ENCODE measurements at regions not wholly inside any gene's neighbourhood (a gene's known extent, or its start where the extent isn't known, plus 50 kb on each side); places are given as distances from the start of the nearest gene placed in this dataset.
"Not testable (repeated sequence)": the region's sequence is repeated elsewhere in the genome, so short reads cannot be mapped to it uniquely, and the experiment has no call there.

- peaks cover 8% of the 10 kb centered on the region for H3K9me3 Mint-ChIP-seq
- no peak for DNase-seq (ENCODE audit: low spot score in 2 of 2)
- H3K4me3 Mint-ChIP-seq: no peak overlapping the region
- H3K4me1 Mint-ChIP-seq: no peaks in the 10 kb centered on the region
- H3K36me3 Mint-ChIP-seq: no peaks in the 10 kb centered on the region
- ATAC-seq: no peak
- H3K27ac Mint-ChIP-seq: no peak overlapping the region
These were observed 236.0 kb upstream of the STXBP5 start for GRCh38 chr6:146968041-146968760.

- H3K4me3 Mint-ChIP-seq: no peak overlapping the region
These were observed 231.7 kb upstream of the STXBP5 start for GRCh38 chr6:146972546-146972945.

GRCh38 chr6:146974351-146974750, 229.9 kb upstream of the STXBP5 start:
- H3K9me3 Mint-ChIP-seq: no peaks in the 10 kb centered on the region
- no peak overlapping the region for H3K4me3 Mint-ChIP-seq
- H3K4me1 Mint-ChIP-seq: no peaks in the 10 kb centered on the region
- no peak for DNase-seq (ENCODE audit: low spot score in 2 of 2)
- H3K27ac Mint-ChIP-seq: no peak overlapping the region
- ATAC-seq: no peak
- no peaks in the 10 kb centered on the region for H3K36me3 Mint-ChIP-seq

More at GRCh38 chr6:146972546-146972945, 231.7 kb upstream of the STXBP5 start:
- no peak for ATAC-seq
- Mint-ChIP-seq H3K4me1 (no peaks in the 10 kb centered on the region), H3K36me3 (no peaks in the 10 kb centered on the region), H3K9me3 (no peaks in the 10 kb centered on the region), H3K27ac (no peak overlapping the region)
- no peak for DNase-seq (ENCODE audit: low spot score in 2 of 2)

- H3K4me3 Mint-ChIP-seq: no peak overlapping the region
- ATAC-seq: no peak
- no peak overlapping the region for H3K27ac Mint-ChIP-seq
These were observed 229.1 kb upstream of the STXBP5 start for GRCh38 chr6:146975093-146975492.

GRCh38 chr6:146980900-146981329, 223.3 kb upstream of the STXBP5 start:
- H3K27ac Mint-ChIP-seq: no peak overlapping the region

More at GRCh38 chr6:146975093-146975492, 229.1 kb upstream of the STXBP5 start:
- Mint-ChIP-seq H3K36me3 (no peaks in the 10 kb centered on the region), H3K9me3 (no peaks in the 10 kb centered on the region), H3K4me1 (no peaks in the 10 kb centered on the region)
- no peak for DNase-seq (ENCODE audit: low spot score in 2 of 2)

GRCh38 chr6:146981981-146982380, 222.2 kb upstream of the STXBP5 start:
- H3K36me3 Mint-ChIP-seq: no peaks in the 10 kb centered on the region
- H3K27ac Mint-ChIP-seq: no peak overlapping the region
- ATAC-seq: no peak
- no peaks in the 10 kb centered on the region for H3K4me1 Mint-ChIP-seq
- no peaks in the 10 kb centered on the region for H3K9me3 Mint-ChIP-seq
- no peak for DNase-seq (ENCODE audit: low spot score in 2 of 2)
- no peak overlapping the region for H3K4me3 Mint-ChIP-seq

More at GRCh38 chr6:146980900-146981329, 223.3 kb upstream of the STXBP5 start:
- Mint-ChIP-seq H3K36me3 (no peaks in the 10 kb centered on the region), H3K9me3 (no peaks in the 10 kb centered on the region), H3K4me3 (no peak overlapping the region), H3K4me1 (no peaks in the 10 kb centered on the region)
- no peak for DNase-seq (ENCODE audit: low spot score in 2 of 2)
- ATAC-seq: no peak

GRCh38 chr6:146984251-146984924, 219.8 kb upstream of the STXBP5 start:
- ATAC-seq (no peak), DNase-seq (ENCODE audit: low spot score in 2 of 2) (no peak)
- no peaks in the 10 kb centered on the region for H3K36me3 Mint-ChIP-seq
- no peaks in the 10 kb centered on the region for H3K9me3 Mint-ChIP-seq
- H3K4me1 Mint-ChIP-seq: no peaks in the 10 kb centered on the region
- H3K4me3 Mint-ChIP-seq: no peak overlapping the region
- H3K27ac Mint-ChIP-seq: no peak overlapping the region

- DNase-seq (ENCODE audit: low spot score in 2 of 2): no peak
- H3K27ac Mint-ChIP-seq: no peak overlapping the region
- no peak for ATAC-seq
These were observed 219.1 kb upstream of the STXBP5 start for GRCh38 chr6:146985111-146985510.

GRCh38 chr6:146985966-146986365, 218.3 kb upstream of the STXBP5 start:
- ATAC-seq (no peak), DNase-seq (ENCODE audit: low spot score in 2 of 2) (no peak)
- Mint-ChIP-seq H3K27ac (no peak overlapping the region), H3K4me3 (no peak overlapping the region), H3K4me1 (no peaks in the 10 kb centered on the region), H3K9me3 (no peaks in the 10 kb centered on the region), H3K36me3 (no peaks in the 10 kb centered on the region)

More at GRCh38 chr6:146985111-146985510, 219.1 kb upstream of the STXBP5 start:
- Mint-ChIP-seq H3K9me3 (no peaks in the 10 kb centered on the region), H3K4me3 (no peak overlapping the region), H3K36me3 (no peaks in the 10 kb centered on the region), H3K4me1 (no peaks in the 10 kb centered on the region)

- not testable (repeated sequence) for DNase-seq (ENCODE audit: low spot score in 2 of 2)
These were observed 216.3 kb upstream of the STXBP5 start for GRCh38 chr6:146987938-146988337.

GRCh38 chr6:146989860-146990259, 214.4 kb upstream of the STXBP5 start:
- H3K4me1 Mint-ChIP-seq: no peaks in the 10 kb centered on the region
- DNase-seq (ENCODE audit: low spot score in 2 of 2) (no peak), ATAC-seq (no peak)
- H3K36me3 Mint-ChIP-seq: no peaks in the 10 kb centered on the region
- H3K27ac Mint-ChIP-seq: no peak overlapping the region
- H3K4me3 Mint-ChIP-seq: no peak overlapping the region
- no peaks in the 10 kb centered on the region for H3K9me3 Mint-ChIP-seq

More at GRCh38 chr6:146987938-146988337, 216.3 kb upstream of the STXBP5 start:
- H3K9me3 Mint-ChIP-seq, H3K4me1 Mint-ChIP-seq, H3K36me3 Mint-ChIP-seq, ATAC-seq, H3K27ac Mint-ChIP-seq, H3K4me3 Mint-ChIP-seq: not testable (repeated sequence)

- H3K4me1 Mint-ChIP-seq: no peaks in the 10 kb centered on the region
- DNase-seq (ENCODE audit: low spot score in 2 of 2): no peak
- H3K27ac Mint-ChIP-seq: no peak overlapping the region
- no peak for ATAC-seq
- H3K36me3 Mint-ChIP-seq: no peaks in the 10 kb centered on the region
- no peak overlapping the region for H3K4me3 Mint-ChIP-seq
- no peaks in the 10 kb centered on the region for H3K9me3 Mint-ChIP-seq
These were observed 213.9 kb upstream of the STXBP5 start for GRCh38 chr6:146990284-146990683.

GRCh38 chr6:146990821-146991798, 213.1 kb upstream of the STXBP5 start:
- Mint-ChIP-seq H3K9me3 (no peaks in the 10 kb centered on the region), H3K4me3 (no peak overlapping the region), H3K27ac (no peak overlapping the region), H3K36me3 (no peaks in the 10 kb centered on the region), H3K4me1 (no peaks in the 10 kb centered on the region)
- DNase-seq (ENCODE audit: low spot score in 2 of 2) (no peak), ATAC-seq (no peak)

- Mint-ChIP-seq H3K27ac (no peak overlapping the region), H3K4me3 (no peak overlapping the region), H3K9me3 (no peaks in the 10 kb centered on the region), H3K4me1 (no peaks in the 10 kb centered on the region), H3K36me3 (no peaks in the 10 kb centered on the region)
- no peak for ATAC-seq
- DNase-seq (ENCODE audit: low spot score in 2 of 2): no peak
These were observed 207.2 kb upstream of the STXBP5 start for GRCh38 chr6:146997062-146997461.

GRCh38 chr6:146999766-147000165, 204.5 kb upstream of the STXBP5 start:
- DNase-seq (ENCODE audit: low spot score in 2 of 2): no peak
- Mint-ChIP-seq H3K27ac (no peak overlapping the region), H3K9me3 (no peaks in the 10 kb centered on the region), H3K36me3 (no peaks in the 10 kb centered on the region), H3K4me1 (no peaks in the 10 kb centered on the region), H3K4me3 (no peak overlapping the region)
- ATAC-seq: no peak

All from stimulated activated effector memory CD8-positive, alpha-beta T cell treated with anti-CD3 and anti-CD28 coated beads, Interleukin-12 subunit alpha, Interleukin-12 subunit beta, amount 100 ng/mL, for 72 hours (primary cell).